AG04450 (cell line): ENCODE measurements at regions not wholly inside any gene's neighbourhood (a gene's known extent, or its start where the extent isn't known, plus 50 kb on each side); places are given as distances from the start of the nearest gene placed in this dataset.

Source experiments
- CTCF ChIA-PET: fragments of 300-600, 350-600 bp; formaldehyde crosslinking; extraction: SDS; loops from one replicate; lab custom pipeline; 2022; ENCODE audit warnings: antibody characterized with exemption, inconsistent platforms; lab: Charles Lee
- POLR2A ChIA-PET: fragments of 350-600 bp; formaldehyde crosslinking; extraction: SDS; loops from one replicate; lab custom pipeline; 2021; ENCODE audit warnings: antibody characterized with exemption, inconsistent platforms; lab: Yijun Ruan, JAX
- DNase-seq: peaks from one replicate; pipeline ENCODE4 v3.0.0-alpha.2; 2011; ENCODE audit warnings: low read depth, low spot score
- H3K27ac ChIP-seq: one replicate; pipeline ENCODE4 v1.5.1; 2012; ENCODE audit warnings: low read depth, low read length, control low read depth
- H3K27me3 ChIP-seq: one replicate; pipeline ENCODE4 v1.6.0; 2012; ENCODE audit warnings: low read length; ENCODE audit not compliant: control insufficient read depth, insufficient read depth
- H3K4me3 ChIP-seq: 2 replicates; pipeline ENCODE4 v1.5.1; 2011; ENCODE audit warnings: mild to moderate bottlenecking, low read depth, low read length, control low read depth
- H3K9me3 ChIP-seq: 2 replicates; pipeline ENCODE4 v1.5.1; 2012; ENCODE audit warnings: low read length; ENCODE audit not compliant: control insufficient read depth, insufficient read depth
- CTCF ChIP-seq: IDR thresholded peaks from 2 replicates; pipeline ENCODE4 v1.5.1; 2011; ENCODE audit warnings: low read depth, low read length, control low read depth, inconsistent platforms

- Histone ChIP-seq H3K4me3 (no peak overlapping the region), H3K27ac (no peak overlapping the region), H3K9me3 (peaks cover 57% of the 10 kb centered on the region), H3K27me3 (no peaks in the 10 kb centered on the region)
- no peak for DNase-seq
- no peak for TF ChIP-seq CTCF
- ChIA-PET POLR2A (no interaction called here), CTCF (no interaction called here)
These were observed 616.7 kb downstream of the GALR1 start for GRCh38 chr18:77866351-77866750.

GRCh38 chr18:77870199-77870598, 620.6 kb downstream of the GALR1 start:
- DNase-seq: no peak
- CTCF ChIA-PET: no interaction called here
- H3K27me3 ChIP-seq: no peaks in the 10 kb centered on the region

GRCh38 chr18:77870894-77871293, 621.2 kb downstream of the GALR1 start:
- POLR2A ChIA-PET: no interaction called here

More at GRCh38 chr18:77870199-77870598, 620.6 kb downstream of the GALR1 start:
- POLR2A ChIA-PET: no interaction called here
- Histone ChIP-seq H3K9me3 (peaks cover 77% of the 10 kb centered on the region), H3K27ac (no peak overlapping the region), H3K4me3 (no peak overlapping the region)
- TF ChIP-seq CTCF: no peak

GRCh38 chr18:77872166-77872565, 622.5 kb downstream of the GALR1 start:
- H3K9me3 ChIP-seq: peaks cover 68% of the 10 kb centered on the region
- POLR2A ChIA-PET: no interaction called here

More at GRCh38 chr18:77870894-77871293, 621.2 kb downstream of the GALR1 start:
- DNase-seq: no peak
- CTCF ChIA-PET: no interaction called here
- Histone ChIP-seq H3K27me3 (no peaks in the 10 kb centered on the region), H3K9me3 (peaks cover 71% of the 10 kb centered on the region), H3K4me3 (no peak overlapping the region), H3K27ac (no peak overlapping the region)
- no peak for TF ChIP-seq CTCF

GRCh38 chr18:77876319-77876865, 626.7 kb downstream of the GALR1 start:
- CTCF ChIA-PET: no interaction called here
- Histone ChIP-seq H3K27me3 (no peaks in the 10 kb centered on the region), H3K4me3 (no peak overlapping the region), H3K27ac (no peak overlapping the region), H3K9me3 (peaks cover 45% of the 10 kb centered on the region)
- TF ChIP-seq CTCF: no peak
- no peak for DNase-seq
- POLR2A ChIA-PET: no interaction called here

More at GRCh38 chr18:77872166-77872565, 622.5 kb downstream of the GALR1 start:
- TF ChIP-seq CTCF: no peak
- H3K27ac ChIP-seq: no peak overlapping the region
- H3K4me3 ChIP-seq: no peak overlapping the region
- H3K27me3 ChIP-seq: no peaks in the 10 kb centered on the region
- no peak for DNase-seq
- CTCF ChIA-PET: no interaction called here
